ENCODE measurements at regions not wholly inside any gene's neighbourhood (a gene's known extent, or its start where the extent isn't known, plus 50 kb on each side); places are given as distances from the start of the nearest gene placed in this dataset.

DNA sequence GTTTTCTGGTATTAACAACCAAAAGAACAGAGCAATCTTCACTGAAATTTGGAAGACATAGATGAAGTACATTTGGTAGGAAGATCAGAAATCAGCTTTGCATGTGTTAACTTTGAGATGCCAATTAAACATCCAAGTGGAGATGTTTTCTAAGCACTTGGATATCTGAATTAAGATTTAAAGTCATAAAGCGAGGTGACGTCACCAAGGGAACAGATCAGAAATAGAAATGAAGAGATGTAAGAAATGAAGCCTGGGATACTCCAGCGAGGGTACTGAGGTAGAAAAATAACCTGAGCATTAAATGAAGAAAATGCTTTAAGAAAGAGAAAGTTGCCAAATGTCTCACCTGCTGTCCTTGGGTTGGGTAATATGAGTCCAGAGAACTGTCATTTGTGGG, 1223.3 kb downstream of the MAT2B start:
- DNase-seq = no peak

DNA sequence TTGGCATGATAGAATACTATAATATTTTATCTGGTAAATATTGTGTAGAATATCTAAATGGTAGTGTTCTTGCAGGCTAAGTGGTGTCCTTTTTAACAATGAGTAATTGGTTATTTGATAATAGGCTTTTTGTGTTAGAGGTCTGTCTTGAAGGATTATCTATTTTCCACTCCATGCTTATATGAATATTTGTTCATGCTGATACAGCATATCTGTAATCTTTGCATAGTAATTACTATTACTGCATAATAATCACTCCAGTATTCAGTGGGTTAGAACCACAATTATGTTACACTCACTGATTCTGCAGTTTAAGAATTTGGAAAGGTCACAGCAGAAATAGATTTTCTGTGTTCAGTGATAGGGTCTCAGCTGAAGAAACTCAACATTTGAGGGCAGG, 1229.9 kb downstream of the MAT2B start:
- no peak for DNase-seq

DNA sequence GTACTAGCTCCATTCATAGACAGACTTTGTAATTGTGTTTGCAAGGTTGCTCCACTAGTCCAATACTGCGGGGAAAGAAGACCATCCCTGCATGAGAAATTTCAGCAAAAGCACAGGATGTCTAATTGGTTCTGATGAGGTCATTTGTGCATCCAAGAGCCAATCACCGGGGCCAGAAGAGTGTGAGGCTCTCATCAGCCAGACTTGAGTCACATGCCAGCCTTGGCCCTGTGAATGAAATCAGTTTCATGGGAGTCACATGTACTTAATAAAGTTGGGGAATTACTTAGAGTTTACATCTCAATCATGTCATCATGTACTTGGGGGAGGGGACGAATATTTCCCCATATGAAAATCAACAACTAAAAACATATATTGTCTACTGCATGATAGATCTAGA, 1236.0 kb downstream of the MAT2B start:
- DNase-seq = no peak

DNA sequence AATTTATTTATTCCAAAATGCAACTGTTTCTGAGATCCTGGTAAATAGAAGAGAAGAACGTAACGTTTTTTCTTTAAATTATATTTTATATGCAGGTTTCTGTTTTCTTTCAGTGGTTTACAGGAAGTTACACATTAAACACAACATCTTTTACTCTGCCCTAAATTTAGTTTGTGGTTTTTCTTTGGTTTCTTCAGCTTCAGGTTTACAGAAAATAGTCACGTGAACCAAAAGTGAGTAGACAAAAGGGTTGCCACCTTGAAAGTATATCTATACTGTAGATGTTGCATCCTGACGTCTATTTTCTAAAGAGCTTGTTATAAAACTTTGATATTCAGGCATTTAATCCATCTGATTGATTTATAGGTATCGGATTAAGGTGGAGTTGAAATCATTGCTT, 1236.6 kb downstream of the MAT2B start:
- no peak for DNase-seq

DNA sequence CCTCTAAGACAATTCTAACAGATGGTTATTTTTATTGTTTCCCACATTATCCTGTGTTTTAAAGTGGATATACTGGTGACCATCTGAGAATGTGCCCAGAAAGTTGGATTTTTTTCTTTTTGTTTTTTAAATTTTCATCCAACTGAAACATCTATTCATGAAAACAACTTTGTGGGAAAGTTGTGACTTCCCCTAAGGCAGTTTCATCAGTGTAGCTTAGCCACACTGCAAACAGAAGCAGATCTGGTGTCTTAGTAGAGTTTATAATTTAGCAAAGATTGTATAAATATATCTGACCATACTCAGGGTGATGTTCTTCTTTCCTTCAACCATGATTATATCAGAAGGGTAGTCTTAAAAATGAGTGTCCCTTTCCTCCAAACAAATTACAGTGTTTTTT, 1241.3 kb downstream of the MAT2B start:
- no peak for DNase-seq

DNA sequence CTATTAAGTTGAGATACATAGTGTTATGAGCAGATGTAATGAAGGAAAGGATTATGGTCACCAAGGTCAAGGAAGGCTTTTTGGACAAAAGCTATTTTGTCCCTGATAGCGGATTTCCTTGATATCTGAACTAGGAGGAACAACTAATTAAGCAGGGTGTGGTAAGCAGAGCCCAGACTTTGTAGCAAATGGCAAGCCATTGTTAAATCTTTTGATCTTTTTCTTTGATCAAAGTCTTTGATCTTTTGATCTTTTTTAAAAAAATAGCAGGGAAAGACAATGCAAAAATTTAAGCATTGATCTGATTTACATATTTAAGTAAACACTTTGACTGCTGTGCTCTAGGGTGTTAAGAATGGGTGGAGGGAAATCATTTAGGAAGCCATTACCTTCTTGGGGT, 1242.0 kb downstream of the MAT2B start:
- DNase-seq = no peak

DNA sequence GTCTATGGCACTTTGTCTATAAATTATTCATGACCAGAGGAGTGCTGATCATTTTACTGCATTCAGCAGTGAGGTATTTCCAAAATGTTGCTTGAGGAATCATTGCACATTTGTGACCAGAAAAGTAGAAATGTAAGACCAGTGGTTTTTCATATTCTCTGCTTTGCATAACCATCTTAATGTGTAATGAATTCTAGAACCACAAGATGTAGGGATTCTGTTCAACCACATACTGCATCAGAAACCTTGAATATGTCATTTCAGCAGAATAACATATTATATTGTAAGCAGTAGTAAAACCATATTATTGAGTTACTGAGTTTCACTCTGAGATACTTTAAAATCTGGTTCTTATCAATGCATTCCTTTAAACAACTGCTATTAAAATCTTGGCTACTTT, 1243.4 kb downstream of the MAT2B start:
- DNase-seq = no peak

DNA sequence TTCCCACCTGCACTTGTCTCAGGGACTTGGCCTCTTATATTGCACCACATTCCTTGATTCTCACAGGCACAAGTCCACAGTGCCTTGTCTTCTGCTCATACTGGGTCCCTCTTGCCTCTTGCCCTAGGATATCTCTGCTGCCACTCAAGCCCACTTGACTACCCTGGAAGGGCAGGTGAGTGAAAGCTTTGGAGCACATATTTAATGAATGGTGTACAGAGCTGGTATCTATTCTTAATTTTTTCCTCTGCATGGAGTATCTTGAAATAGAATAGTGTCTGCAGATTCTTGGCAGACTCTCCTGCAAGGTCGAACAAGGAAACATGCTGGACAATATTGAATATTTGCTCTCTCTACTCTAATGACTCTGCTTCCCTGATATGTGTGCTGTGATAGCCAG, 1248.0 kb downstream of the MAT2B start:
- DNase-seq = no peak

DNA sequence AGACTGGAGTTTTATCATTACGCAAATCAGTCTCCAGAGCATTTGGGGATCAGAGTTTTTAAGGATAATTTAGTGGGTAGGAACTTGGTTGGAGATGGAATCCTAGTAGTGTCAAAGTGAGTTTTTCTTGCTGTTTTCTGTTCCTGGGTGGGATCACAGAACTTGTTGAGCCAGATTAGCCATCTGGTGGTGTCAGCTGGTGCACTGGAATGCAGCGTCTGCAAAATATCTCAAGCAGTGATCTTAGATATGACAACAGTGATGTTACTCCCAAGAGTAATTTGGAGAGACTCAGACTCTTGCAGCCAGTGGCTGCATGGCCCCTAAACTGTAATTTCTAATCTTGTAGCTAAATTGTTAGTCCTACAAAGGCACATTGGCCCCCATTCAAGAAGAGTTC, 1257.8 kb downstream of the MAT2B start:
- no peak for DNase-seq

DNA sequence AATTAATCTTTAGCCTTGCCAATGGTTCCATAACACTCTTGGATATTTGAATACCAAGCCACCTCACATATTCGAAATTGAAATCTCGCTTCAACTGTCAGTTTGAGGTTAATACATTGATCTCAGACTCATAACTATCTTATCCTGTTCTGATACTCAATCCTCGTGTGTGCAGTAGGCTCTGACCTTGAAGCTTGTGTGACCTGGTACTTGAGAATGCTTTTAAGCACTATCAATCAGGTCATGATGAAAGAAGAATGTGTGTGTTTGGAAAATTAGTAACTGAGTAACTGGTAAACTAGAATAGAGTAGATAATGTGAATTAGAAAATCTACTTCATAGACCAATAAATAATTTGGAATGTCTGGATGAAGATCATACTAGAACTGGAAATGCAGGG, 1266.7 kb downstream of the MAT2B start:
- no peak for DNase-seq

DNA sequence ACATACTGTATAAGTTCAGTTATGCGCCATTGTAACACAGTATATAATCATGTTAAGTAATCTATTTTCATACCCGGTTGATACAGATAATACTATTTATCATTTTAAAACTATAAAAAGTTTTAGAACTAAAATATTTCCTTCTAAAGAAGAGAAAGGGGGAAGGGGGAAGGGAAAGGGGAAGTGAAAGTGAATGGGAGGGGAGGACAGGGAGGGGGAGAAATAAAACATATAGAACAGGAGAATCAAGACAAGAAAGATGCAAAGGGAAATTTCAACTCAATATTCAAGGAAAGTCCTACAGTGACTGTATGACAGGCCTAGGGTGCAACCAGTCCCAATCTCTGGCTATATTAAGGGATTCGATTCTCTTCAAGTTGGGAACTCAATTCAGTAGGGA, 1278.8 kb downstream of the MAT2B start:
- DNase-seq = no peak

DNA sequence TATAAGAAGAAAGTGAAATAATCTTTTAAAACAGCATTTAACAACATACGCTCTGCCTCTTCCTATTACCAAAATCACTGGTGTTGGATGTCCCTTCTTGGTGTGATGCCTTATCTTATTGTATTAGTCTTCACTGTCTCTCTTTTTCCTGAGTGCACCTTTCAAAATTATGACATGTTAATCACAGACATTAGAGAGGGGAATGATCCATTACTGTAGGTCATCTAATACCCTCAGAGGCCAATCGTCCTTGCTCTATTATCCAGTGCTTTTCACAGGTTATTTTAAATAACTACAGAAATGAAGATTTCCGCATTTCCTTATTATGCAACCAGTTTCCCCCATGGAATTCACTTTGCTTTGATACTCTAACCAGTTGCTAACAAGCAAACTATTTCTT, 1292.7 kb downstream of the MAT2B start:
- DNase-seq = no peak

DNA sequence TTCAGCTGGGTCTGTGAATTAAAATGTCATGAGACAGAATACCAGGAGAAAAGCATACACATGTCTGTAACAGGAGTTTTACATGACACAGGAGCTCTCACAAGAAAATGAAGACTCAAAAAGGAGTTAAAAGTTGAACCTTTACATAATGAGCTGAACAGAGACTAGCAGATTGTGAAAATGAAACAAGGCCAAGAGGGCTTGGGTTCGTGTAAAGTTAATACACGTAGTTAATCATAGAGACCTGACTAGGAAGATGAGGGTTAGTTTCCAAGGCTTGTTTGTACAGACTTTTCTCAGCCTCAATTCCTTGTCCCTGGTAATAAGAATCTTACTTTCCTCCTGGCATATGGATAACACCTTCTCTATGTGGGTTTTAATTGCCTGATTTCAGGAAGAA, 1294.0 kb downstream of the MAT2B start:
- DNase-seq = no peak

DNA sequence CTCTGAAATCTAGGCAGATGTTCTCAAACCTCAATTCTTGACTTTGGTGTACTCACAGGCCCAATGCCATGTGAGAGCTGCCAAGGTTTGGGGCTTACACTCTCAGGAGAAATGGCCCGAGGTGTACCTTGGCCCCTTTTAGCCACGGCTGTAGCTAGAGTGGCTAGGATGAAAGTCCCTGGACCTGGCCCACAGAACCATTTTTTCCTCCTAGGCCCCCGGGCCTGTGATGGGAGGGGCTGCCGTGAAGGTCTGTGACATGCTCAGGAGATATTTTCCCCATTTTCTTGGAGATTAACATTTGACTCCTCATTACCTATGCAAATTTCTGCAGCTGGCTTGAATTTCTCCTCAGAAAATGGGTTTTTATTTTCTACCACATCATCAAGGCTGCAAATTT, 1296.5 kb downstream of the MAT2B start:
- DNase-seq = no peak

DNA sequence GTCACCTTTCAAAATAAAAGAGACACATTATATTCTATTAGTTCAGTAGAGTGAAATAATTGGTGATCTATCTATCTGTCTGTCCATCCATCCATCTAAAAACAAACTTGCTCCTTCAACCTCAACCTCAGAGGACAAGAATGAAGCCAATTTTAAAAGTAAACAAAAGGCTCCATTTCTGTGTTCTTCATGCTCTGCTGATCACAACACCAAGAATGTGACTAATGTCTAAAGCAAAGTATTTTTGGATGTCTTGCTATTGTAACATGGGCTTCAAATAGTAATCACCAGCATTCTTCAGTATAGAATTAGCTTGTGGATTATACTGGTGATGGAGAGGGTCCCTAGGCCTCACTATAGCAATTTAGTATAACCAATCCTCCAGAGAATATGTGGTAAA, 1304.4 kb downstream of the MAT2B start:
- DNase-seq = no peak

DNA sequence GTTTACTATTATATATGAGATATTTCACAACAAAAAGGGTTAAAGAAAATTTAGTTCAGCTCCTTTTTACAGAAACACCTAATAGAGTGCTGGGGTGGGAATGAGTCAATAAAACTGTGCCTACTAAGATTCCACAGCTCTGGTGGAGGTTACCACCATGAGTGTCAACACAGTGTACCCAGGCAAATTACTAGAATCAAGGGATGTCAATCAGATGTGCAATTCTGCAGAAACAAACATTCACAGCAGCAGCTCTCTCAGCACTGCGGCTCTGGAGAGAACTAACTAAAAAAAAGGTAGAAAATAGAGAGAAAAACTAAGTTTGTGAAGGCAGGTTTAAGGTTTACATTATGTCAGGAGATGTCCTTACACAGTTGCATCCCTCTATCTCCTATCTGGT, 1313.0 kb downstream of the MAT2B start:
- no peak for DNase-seq

DNA sequence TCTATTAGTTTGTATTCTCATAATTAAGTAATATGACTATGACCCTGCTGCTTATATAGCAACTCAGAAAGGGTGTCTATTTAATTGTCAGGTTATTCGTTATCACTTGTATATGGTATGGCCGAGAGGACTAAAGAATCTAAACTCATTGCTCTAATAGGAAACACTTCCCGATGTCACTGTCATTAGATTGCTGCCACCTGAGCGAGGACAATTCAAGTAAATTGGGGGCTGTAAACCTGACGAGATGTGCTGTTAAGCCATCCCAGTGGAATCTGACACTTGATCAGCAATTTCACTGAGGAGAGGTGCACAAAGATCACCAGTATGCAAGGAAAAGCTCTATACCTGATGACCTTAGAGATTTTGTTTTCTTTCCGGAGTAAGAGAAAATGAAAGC, 1319.3 kb downstream of the MAT2B start:
- DNase-seq = no peak

DNA sequence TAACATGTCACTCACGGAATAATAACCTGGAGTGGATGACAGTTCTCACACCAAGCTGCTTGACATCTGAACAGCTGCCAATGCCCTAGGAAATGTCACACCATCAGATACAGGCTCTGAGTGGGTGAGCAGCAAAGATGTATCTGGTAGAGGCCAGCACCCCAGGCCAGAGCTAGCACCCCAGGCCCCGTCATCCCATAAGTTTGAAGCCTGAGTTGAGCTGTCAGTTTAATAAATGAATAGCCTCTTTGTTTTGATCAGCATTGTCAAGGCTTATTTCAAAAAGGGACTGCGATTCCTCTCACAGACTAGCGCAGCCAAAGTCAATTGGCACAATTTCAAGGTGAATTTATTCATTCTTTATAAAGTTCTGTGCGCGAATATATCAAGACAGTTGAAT, 1327.1 kb downstream of the MAT2B start:
- no peak for DNase-seq

DNA sequence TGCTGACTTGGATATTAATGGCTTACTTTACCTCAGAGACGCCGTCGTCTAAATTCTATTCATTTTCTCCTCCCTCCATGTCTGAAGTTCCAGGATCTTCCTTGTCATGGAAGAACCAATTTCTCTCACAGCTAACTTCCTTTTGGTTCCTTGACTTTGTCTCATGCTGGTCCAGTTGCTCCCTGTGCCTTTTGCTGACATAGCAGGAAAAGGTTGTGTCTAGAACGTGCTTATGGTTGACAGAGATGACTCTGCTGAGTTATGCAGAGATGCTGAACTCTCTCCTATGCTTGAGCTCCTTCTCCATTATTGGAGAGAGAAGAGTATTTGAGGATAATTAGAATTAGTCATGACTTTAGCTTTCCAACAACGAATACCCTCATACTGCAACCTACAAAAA, 1338.9 kb downstream of the MAT2B start:
- no peak for DNase-seq

DNA sequence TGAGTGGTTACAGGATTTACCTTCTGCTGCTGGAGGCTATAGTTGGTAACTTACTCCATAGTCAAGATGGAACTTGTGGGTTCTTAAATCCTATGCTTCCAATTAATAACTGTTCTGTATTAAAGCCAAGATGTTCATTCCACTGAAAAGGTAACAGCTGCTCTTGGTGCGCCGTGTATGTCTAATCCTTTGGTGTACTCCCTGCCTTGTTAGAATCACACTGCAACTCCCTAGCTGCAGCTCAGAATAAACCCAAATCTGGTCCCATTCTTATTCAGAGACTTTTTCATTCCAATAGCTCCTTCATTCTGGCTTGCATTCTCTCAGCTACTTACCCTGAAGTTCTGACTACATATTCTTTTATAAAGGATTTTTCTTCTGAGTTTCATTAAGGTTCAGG, 1355.5 kb downstream of the MAT2B start:
- DNase-seq = no peak

DNA sequence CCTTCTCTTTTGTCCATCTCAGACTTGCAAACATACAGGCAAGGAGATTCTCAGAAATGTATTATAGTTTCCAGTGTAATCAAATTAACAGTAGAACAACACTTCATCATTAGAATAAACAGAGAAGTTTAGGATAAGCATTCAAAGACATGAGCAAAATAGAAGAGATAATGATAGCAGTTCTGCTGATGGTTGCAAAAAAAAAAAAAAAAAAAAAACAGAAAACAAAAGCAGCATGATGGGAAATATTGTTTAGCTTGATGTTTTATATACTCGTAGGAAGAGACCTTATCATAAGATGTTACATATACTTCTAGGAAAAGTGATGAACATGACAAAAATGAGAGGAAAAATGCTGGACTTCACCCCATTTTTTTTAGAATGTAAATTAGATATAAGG, 1356.2 kb downstream of the MAT2B start:
- no peak for DNase-seq

DNA sequence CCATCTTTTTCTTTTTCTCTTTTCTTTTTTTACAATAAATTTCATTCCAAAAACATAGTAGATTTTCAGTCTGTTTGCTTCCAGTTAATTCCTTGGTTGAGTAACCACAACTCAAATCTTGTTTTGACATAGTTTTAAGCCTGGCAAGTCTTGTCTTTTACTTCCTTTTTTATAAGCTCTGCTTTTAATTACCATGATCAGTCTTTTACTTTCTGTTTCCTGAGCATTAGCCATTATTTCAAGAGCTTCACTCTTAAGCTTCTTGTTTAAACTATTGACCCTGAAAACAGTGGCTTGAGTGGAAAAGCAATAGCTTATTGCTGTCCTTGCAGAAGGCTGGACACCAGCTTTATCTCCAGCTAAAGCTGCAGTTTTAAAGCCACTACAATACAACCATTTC, 1363.3 kb downstream of the MAT2B start:
- no peak for DNase-seq

DNA sequence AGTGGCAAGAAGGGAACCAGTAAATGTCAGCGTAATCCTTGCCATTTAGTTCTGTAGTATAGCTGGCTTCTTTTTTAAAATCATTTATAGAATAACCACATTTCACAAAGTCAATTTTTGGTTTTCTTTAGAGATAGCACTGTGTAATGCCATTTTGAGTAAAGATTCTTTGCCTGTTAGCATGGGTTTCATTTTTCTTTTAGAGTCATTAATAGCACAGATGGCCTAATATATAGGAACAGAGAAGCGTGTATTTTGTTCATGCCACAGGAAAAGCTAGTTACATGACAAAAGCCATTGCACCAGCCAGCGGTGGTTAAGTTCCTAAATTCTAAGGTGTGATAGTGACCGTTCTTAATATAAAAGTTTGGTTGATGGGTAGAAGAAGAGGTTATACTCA, 1363.9 kb downstream of the MAT2B start:
- no peak for DNase-seq

DNA sequence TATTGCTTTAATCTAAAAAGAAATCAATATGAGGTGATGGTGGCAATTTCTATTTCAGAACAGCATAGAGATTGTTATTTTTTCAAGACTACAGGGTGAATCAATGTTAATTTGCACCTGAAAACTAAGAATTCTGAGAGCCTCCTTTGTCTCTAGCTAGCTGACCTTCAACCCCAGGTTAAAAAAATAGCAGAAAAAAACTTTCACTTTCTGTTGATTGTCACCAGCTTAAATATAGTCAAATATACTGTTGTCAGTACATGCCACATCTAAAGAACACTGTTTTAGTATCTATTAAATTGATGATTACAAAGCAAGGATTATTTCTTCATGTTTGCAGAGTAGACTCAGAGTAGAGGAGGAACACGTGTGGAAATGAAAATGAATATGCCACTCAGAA, 1371.4 kb downstream of the MAT2B start:
- DNase-seq = no peak

DNA sequence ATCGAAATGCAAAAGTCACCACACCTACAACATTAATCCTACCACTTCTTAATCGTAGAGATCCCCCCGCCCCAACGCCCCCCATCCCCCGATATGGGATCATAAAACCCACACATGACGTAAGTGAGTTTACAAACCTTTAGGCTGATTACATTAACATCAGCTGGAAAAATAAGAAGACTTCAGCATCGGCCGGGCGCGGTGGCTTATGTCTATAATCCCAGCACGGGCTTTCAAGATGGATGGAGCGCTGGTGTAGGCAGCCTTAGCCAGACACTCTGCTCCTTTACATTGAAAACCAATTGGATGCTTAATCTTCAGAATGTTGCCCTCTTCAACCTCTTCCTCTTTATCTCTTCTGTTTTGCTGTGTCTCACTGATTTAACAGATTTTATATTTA, 1376.0 kb downstream of the MAT2B start:
- DNase-seq = no peak

DNA sequence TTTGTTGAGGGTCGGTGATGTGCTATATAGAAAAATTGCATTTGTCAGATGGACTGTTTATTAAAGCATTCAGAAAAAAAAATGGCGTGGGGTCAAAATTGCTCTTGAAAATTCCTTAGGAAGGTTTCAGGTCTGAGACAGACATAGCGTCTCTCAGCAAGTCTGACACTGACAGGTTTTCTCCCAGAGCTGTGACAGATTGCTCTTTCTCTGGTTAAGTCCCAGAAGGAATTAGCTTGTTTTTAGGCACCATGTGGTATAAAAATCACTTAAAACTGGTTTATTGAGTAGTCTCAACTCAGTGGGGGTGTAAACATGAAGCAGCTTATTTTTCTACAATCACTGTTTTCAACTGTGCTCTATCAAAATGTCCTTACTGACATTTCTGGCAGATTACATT, 1379.8 kb downstream of the MAT2B start:
- DNase-seq = no peak
